Smooth muscle cell (in vitro differentiated cells): ENCODE measurements at regions not wholly inside any gene's neighbourhood (a gene's known extent, or its start where the extent isn't known, plus 50 kb on each side); places are given as distances from the start of the nearest gene placed in this dataset.
A peak's percentile ranks its signal among the peaks of the same experiment; 100 is the strongest.

Experiments used
- DNase-seq: peaks from one replicate; lab custom pipeline; 2025; ENCODE audit not compliant: unreplicated experiment; lab: John Stamatoyannopoulos, UW
- H2AFZ ChIP-seq: fragments of 200-600 bp; sonication (generic); 2 replicates; pipeline ENCODE4 v1.6.0; 2016; ENCODE audit warnings: antibody characterized with exemption, low read depth, mild to moderate bottlenecking
- H3F3A ChIP-seq: fragments of 200-600 bp; sonication (generic); 2 replicates; pipeline ENCODE4 v1.6.0; 2017; ENCODE audit warnings: antibody characterized with exemption, low read depth
- H3K27ac ChIP-seq: fragments of 200-600 bp; sonication (generic); 2 replicates; pipeline ENCODE4 v1.5.1; 2016; ENCODE audit warnings: low read depth, mild to moderate bottlenecking
- H3K27me3 ChIP-seq: fragments of 200-600 bp; sonication (generic); 2 replicates; pipeline ENCODE4 v1.6.1; 2016; ENCODE audit warnings: low read depth, mild to moderate bottlenecking
- H3K36me3 ChIP-seq: fragments of 200-600 bp; sonication (generic); 2 replicates; pipeline ENCODE4 v1.5.1; 2016; ENCODE audit warnings: low read depth
- H3K4me1 ChIP-seq: fragments of 200-600 bp; sonication (generic); 2 replicates; pipeline ENCODE4 v1.5.1; 2016; ENCODE audit warnings: low read depth
- H3K4me2 ChIP-seq: fragments of 200-600 bp; sonication (generic); 2 replicates; pipeline ENCODE4 v1.6.0; 2016; ENCODE audit warnings: mild to moderate bottlenecking
- H3K4me3 ChIP-seq: fragments of 200-600 bp; sonication (generic); 2 replicates; pipeline ENCODE4 v1.5.1; 2016; ENCODE audit warnings: mild to moderate bottlenecking
- H3K79me2 ChIP-seq: fragments of 200-600 bp; sonication (generic); 2 replicates; pipeline ENCODE4 v1.6.0; 2016; ENCODE audit warnings: low read depth, mild to moderate bottlenecking
- H3K9ac ChIP-seq: fragments of 200-600 bp; sonication (generic); 2 replicates; pipeline ENCODE4 v1.6.0; 2016; ENCODE audit warnings: low read depth
- H3K9me3 ChIP-seq: fragments of 200-600 bp; sonication (generic); replicated peaks from 2 replicates; pipeline ENCODE4 v1.5.1; 2016; ENCODE audit warnings: low read depth
- H4K20me1 ChIP-seq: fragments of 200-600 bp; sonication (generic); 2 replicates; pipeline ENCODE4 v1.6.0; 2016; ENCODE audit warnings: low read depth
- WGBS: methylation state at CpG from one replicate; pipeline ENCODE4 v1.1.7; 2016; ENCODE audit warnings: low lambda C conversion rate; 5-methylcytosine and 5-hydroxymethylcytosine counted together
- TF ChIP-seq, protein P1 (sequence below): fragments of 200-600 bp; sonication (generic); IDR thresholded peaks from 2 replicates; pipeline ENCODE4 v1.5.1; 2017; ENCODE audit warnings: borderline replicate concordance, mild to moderate bottlenecking, antibody characterized with exemption; ENCODE audit not compliant: insufficient read depth, poor library complexity, severe bottlenecking

DNA sequence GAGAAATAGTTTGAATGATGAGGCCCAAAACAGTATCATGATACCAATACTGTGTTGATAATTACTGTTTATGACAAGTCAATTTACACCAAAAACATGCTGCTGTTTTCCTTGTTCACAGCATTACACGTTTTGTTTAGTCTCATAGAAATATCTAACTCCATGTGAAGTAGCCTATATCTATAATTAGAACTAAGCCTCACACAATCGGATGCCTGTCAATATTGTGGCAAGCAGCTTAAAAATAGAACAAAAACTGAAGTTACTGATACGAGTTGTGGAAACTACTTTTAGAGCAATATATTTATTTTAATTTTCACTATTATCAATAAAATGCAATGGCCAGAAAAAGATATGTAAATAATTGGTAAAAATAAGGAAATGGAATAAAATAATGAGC lies 470.8 kb downstream of the ZEB2 start:
- Histone ChIP-seq H3K9ac (no peak overlapping the region), H3F3A (no peaks in the 10 kb centered on the region), H2AFZ (no peak overlapping the region), H3K4me2 (peak overlapping the region; percentile 27), H3K4me1 (peaks cover 4% of the 10 kb centered on the region), H3K4me3 (no peak overlapping the region), H3K36me3 (no peaks in the 10 kb centered on the region), H3K79me2 (no peaks in the 10 kb centered on the region), H3K9me3 (no peaks in the 10 kb centered on the region), H3K27me3 (no peaks in the 10 kb centered on the region), H4K20me1 (no peaks in the 10 kb centered on the region), H3K27ac (no peak overlapping the region)
- DNase-seq: no peak
- TF ChIP-seq, protein P1, sequence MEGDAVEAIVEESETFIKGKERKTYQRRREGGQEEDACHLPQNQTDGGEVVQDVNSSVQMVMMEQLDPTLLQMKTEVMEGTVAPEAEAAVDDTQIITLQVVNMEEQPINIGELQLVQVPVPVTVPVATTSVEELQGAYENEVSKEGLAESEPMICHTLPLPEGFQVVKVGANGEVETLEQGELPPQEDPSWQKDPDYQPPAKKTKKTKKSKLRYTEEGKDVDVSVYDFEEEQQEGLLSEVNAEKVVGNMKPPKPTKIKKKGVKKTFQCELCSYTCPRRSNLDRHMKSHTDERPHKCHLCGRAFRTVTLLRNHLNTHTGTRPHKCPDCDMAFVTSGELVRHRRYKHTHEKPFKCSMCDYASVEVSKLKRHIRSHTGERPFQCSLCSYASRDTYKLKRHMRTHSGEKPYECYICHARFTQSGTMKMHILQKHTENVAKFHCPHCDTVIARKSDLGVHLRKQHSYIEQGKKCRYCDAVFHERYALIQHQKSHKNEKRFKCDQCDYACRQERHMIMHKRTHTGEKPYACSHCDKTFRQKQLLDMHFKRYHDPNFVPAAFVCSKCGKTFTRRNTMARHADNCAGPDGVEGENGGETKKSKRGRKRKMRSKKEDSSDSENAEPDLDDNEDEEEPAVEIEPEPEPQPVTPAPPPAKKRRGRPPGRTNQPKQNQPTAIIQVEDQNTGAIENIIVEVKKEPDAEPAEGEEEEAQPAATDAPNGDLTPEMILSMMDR: no peak
- 67% methylated on average over 3 of the region's 3 CpGs for WGBS

DNA sequence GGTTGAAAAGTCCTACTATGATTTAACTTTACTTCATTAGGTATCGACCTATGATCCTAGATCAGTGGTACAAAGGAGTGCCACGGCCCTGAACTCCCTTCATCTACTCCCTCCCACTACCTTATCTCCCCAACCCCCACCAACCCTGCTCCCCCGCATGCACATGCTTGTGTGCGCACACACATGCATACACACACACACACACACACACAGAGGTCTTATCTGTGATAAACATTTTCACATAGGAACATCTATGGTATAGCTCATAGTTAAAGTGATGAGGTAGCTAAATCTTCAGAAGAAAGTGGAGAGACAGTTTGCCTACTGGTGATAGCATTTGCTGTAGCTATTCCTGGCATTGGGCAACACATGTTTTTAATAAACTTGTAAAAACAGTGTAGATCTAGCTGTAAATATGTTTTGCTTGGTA lies 471.3 kb downstream of the ZEB2 start:
- WGBS: 91% methylated on average over 4 of the region's 4 CpGs
- H3K9ac ChIP-seq: no peak overlapping the region
- no peak overlapping the region for H2AFZ ChIP-seq
- no peak overlapping the region for H3K27ac ChIP-seq
- H3K27me3 ChIP-seq: no peaks in the 10 kb centered on the region
- H3K4me2 ChIP-seq: no peak overlapping the region
- peaks cover 4% of the 10 kb centered on the region for H3K4me1 ChIP-seq
- H3K9me3 ChIP-seq: no peaks in the 10 kb centered on the region
- H3K36me3 ChIP-seq: no peaks in the 10 kb centered on the region
- no peaks in the 10 kb centered on the region for H3K79me2 ChIP-seq
- H4K20me1 ChIP-seq: no peaks in the 10 kb centered on the region
- DNase-seq: no peak
- TF ChIP-seq, protein P1: no peak
- H3F3A ChIP-seq: no peaks in the 10 kb centered on the region
- no peak overlapping the region for H3K4me3 ChIP-seq

DNA sequence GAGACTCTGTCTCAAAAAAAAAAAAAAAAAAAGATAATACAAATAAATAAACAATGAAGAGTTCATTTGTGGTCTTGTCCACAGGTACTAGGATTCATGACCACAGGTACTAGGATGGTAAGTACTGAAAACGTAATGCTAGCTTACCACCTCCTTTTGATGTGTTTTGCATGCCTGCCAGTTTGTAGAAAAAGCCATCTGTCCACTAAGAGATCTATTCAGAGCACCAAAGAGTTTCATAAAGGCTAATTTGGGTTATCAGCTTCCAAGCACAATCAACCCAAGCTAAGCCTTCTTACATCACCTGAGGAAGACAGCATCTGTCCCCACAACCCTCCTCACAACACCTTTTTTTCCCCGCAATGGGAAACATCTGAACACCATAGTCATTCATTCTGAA lies 477.2 kb downstream of the ZEB2 start:
- DNase-seq: no peak
- Histone ChIP-seq H3K36me3 (no peaks in the 10 kb centered on the region), H3K27ac (no peak overlapping the region), H3K4me1 (no peaks in the 10 kb centered on the region), H2AFZ (no peak overlapping the region), H3K4me3 (no peak overlapping the region), H3K27me3 (no peaks in the 10 kb centered on the region), H3K79me2 (no peaks in the 10 kb centered on the region), H3F3A (no peaks in the 10 kb centered on the region), H3K9me3 (no peaks in the 10 kb centered on the region), H3K9ac (no peak overlapping the region), H4K20me1 (no peaks in the 10 kb centered on the region), H3K4me2 (no peak overlapping the region)
- WGBS: 93% methylated on average over 2 of the region's 2 CpGs
- TF ChIP-seq, protein P1: no peak

DNA sequence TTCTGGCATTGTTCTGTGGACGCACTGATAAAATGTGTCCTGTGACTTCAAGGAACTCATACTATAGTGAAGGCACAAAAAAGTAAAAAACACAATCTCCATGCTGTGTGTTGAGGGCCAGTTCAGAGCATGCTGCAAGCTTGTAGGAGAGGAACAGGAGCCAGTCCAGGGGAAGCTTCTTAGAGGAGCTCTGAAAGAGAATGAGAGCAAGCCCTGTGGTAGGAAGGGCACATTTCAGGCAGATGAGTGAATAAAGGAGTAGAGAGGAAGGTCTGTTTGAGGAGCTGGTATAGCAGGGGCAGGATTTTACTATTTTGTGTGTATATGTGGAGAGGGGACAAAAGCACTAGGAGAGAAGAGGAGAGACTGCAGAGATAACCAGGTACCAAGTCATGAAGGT lies 478.3 kb downstream of the ZEB2 start:
- Histone ChIP-seq H3K79me2 (no peaks in the 10 kb centered on the region), H3K4me1 (no peaks in the 10 kb centered on the region), H3K4me2 (no peak overlapping the region), H3K9ac (no peak overlapping the region), H3K27me3 (no peaks in the 10 kb centered on the region), H4K20me1 (no peaks in the 10 kb centered on the region), H2AFZ (no peak overlapping the region), H3K27ac (no peak overlapping the region), H3K9me3 (no peaks in the 10 kb centered on the region), H3K36me3 (no peaks in the 10 kb centered on the region), H3K4me3 (no peak overlapping the region), H3F3A (no peaks in the 10 kb centered on the region)
- TF ChIP-seq, protein P1: no peak
- no peak for DNase-seq
- 100% methylated on average over 1 of the region's 1 CpG for WGBS
